ENCODE measurements at regions not wholly inside any gene's neighbourhood (a gene's known extent, or its start where the extent isn't known, plus 50 kb on each side); places are given as distances from the start of the nearest gene placed in this dataset.

- TF ChIP-seq, protein P1, sequence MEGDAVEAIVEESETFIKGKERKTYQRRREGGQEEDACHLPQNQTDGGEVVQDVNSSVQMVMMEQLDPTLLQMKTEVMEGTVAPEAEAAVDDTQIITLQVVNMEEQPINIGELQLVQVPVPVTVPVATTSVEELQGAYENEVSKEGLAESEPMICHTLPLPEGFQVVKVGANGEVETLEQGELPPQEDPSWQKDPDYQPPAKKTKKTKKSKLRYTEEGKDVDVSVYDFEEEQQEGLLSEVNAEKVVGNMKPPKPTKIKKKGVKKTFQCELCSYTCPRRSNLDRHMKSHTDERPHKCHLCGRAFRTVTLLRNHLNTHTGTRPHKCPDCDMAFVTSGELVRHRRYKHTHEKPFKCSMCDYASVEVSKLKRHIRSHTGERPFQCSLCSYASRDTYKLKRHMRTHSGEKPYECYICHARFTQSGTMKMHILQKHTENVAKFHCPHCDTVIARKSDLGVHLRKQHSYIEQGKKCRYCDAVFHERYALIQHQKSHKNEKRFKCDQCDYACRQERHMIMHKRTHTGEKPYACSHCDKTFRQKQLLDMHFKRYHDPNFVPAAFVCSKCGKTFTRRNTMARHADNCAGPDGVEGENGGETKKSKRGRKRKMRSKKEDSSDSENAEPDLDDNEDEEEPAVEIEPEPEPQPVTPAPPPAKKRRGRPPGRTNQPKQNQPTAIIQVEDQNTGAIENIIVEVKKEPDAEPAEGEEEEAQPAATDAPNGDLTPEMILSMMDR (IDR thresholded peaks at IDR 0.05; ENCODE audit: low read depth, low read length), result no peak
- TF ChIP-seq POLR2A (IDR thresholded peaks at IDR 0.05; ENCODE audit: extremely low read depth, insufficient read length) (no peak), MAX (IDR thresholded peaks at IDR 0.05; ENCODE audit: low read depth, low read length) (no peak)
Measured at GRCh38 chr13:36764536-36764935, 54.5 kb upstream of the RFXAP start.
